ENCODE measurements at regions not wholly inside any gene's neighbourhood (a gene's known extent, or its start where the extent isn't known, plus 50 kb on each side); places are given as distances from the start of the nearest gene placed in this dataset.
"Not testable (repeated sequence)": the region's sequence is repeated elsewhere in the genome, so short reads cannot be mapped to it uniquely, and the experiment has no call there.

DNA sequence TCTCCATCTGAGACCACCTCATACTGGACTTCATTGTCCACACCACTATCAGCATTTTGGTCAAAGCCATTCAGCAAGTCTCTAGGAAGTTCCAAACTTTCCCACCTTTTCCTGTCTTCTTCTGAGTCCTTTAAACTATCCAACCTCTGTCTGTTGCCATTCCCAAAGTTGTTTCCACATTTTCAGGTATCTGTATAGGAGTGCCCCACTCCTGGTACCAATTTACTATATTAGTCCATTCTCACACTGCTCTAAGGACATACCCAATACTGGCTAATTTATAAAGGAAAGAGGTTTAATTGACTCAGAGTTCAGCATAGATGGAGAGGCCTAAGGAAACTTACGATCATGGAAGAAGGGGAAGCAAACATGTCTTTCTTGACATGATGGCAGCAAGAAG lies 292.2 kb upstream of the ATXN7L3B start:
- H3K27ac Mint-ChIP-seq: no peak overlapping the region
- H3K4me1 Mint-ChIP-seq (ENCODE audit: low read depth): no peaks in the 10 kb centered on the region
- no peak overlapping the region for H3K4me3 Mint-ChIP-seq (ENCODE audit: low read depth)
- TF ChIP-seq, protein P1, sequence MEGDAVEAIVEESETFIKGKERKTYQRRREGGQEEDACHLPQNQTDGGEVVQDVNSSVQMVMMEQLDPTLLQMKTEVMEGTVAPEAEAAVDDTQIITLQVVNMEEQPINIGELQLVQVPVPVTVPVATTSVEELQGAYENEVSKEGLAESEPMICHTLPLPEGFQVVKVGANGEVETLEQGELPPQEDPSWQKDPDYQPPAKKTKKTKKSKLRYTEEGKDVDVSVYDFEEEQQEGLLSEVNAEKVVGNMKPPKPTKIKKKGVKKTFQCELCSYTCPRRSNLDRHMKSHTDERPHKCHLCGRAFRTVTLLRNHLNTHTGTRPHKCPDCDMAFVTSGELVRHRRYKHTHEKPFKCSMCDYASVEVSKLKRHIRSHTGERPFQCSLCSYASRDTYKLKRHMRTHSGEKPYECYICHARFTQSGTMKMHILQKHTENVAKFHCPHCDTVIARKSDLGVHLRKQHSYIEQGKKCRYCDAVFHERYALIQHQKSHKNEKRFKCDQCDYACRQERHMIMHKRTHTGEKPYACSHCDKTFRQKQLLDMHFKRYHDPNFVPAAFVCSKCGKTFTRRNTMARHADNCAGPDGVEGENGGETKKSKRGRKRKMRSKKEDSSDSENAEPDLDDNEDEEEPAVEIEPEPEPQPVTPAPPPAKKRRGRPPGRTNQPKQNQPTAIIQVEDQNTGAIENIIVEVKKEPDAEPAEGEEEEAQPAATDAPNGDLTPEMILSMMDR (IDR thresholded peaks at IDR 0.05; ENCODE audit: unreplicated experiment): no peak
- H3K27me3 Mint-ChIP-seq: no peaks in the 10 kb centered on the region
- DNase-seq (ENCODE audit: low spot score, unreplicated experiment): no peak
- H3K9me3 Mint-ChIP-seq (ENCODE audit: low read depth): peaks cover 9% of the 10 kb centered on the region
- no peaks in the 10 kb centered on the region for H3K36me3 Mint-ChIP-seq (ENCODE audit: insufficient read depth)

DNA sequence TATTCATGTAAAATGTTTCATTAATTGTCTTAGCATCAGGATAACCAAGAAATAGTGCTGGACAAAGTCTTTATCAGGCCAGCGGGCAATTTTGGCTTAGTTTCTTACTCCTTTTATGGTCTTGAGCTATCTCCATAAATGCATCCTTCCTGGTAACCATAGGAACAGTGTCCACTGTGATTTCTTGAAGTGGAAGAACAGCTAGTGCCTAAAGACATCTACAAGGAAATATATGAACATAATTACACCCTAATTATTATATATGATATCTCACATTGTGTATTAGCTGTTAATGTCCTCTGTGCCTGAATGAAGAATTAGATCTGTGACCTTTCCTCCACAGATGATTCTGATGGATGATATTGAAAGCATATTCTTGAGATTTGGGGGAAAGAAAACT lies 286.7 kb upstream of the ATXN7L3B start:
- Mint-ChIP-seq H3K36me3 (ENCODE audit: insufficient read depth) (no peaks in the 10 kb centered on the region), H3K27me3 (no peaks in the 10 kb centered on the region), H3K27ac (no peak overlapping the region), H3K9me3 (ENCODE audit: low read depth) (peaks cover 14% of the 10 kb centered on the region), H3K4me1 (ENCODE audit: low read depth) (no peaks in the 10 kb centered on the region), H3K4me3 (ENCODE audit: low read depth) (no peak overlapping the region)
- TF ChIP-seq, protein P1 (IDR thresholded peaks at IDR 0.05; ENCODE audit: unreplicated experiment): no peak
- no peak for DNase-seq (ENCODE audit: low spot score, unreplicated experiment)

DNA sequence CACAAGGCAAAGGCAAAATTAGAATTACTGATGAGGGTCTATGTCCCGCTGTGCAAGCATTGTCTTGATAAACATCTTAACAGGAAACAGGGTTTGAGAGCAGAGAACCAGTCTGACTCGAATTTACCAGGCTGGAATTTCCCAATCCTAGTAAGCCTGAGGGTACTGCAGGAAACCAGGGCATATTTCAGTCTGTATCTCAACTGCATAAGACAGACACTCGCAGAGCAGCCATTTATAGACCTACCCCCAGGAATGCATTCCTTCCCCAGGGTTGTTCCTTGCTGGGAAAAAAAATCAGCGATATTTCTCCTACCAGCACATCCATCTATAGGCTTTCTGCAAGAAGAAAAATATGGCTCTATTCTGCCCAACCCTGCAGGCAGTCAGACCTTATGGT lies 283.8 kb upstream of the ATXN7L3B start:
- H3K27me3 Mint-ChIP-seq; H3K4me3 Mint-ChIP-seq (ENCODE audit: low read depth); H3K36me3 Mint-ChIP-seq (ENCODE audit: insufficient read depth); H3K27ac Mint-ChIP-seq; DNase-seq (ENCODE audit: low spot score, unreplicated experiment); H3K4me1 Mint-ChIP-seq (ENCODE audit: low read depth); H3K9me3 Mint-ChIP-seq (ENCODE audit: low read depth): not testable (repeated sequence)

DNA sequence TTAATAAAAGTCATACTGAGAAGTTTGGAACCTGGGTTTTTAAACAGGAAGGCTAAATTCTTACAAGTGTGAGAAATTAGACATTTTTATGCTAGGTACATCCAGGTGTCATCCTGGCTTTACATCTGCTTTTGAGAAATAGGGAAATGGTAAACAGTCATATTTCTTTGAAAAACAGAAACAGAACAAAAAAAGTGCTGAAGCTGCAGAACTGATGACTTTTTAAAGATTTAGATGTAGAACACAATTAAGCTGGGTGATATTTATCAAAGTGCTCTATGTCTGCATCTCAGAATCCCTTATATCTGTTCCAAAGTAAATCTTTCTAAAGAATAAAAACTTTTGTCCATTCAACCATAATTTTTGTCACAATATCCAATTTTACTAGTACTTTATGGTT lies 282.9 kb upstream of the ATXN7L3B start:
- Mint-ChIP-seq H3K27me3 (no peaks in the 10 kb centered on the region), H3K4me1 (ENCODE audit: low read depth) (no peaks in the 10 kb centered on the region), H3K9me3 (ENCODE audit: low read depth) (peaks cover 9% of the 10 kb centered on the region), H3K27ac (no peak overlapping the region), H3K4me3 (ENCODE audit: low read depth) (no peak overlapping the region), H3K36me3 (ENCODE audit: insufficient read depth) (no peaks in the 10 kb centered on the region)
- DNase-seq (ENCODE audit: low spot score, unreplicated experiment): no peak
- TF ChIP-seq, protein P1 (IDR thresholded peaks at IDR 0.05; ENCODE audit: unreplicated experiment): no peak

DNA sequence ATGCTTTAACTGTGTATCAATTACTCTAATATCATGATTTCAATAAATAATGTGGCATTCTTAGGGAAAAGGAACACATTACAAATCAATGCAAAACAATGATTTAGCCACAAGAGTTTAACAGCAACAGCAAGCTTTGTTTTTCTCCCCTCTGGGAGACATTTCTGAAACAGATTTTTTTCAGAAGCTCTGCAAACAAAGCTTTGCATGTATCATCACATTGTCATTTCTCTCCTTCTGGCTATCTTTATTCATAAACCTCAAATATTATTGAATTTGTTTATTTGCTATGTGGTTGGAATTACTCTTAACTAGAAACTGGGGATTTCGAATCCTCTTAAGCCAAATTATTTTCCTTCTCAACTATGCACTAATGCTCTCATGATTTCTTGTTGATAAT lies 278.4 kb upstream of the ATXN7L3B start:
- TF ChIP-seq, protein P1 (IDR thresholded peaks at IDR 0.05; ENCODE audit: unreplicated experiment): no peak
- H3K27ac Mint-ChIP-seq: no peak overlapping the region
- DNase-seq (ENCODE audit: low spot score, unreplicated experiment): no peak
- peaks cover 6% of the 10 kb centered on the region for H3K9me3 Mint-ChIP-seq (ENCODE audit: low read depth)
- no peak overlapping the region for H3K4me3 Mint-ChIP-seq (ENCODE audit: low read depth)
- H3K27me3 Mint-ChIP-seq: no peaks in the 10 kb centered on the region
- no peaks in the 10 kb centered on the region for H3K4me1 Mint-ChIP-seq (ENCODE audit: low read depth)
- no peaks in the 10 kb centered on the region for H3K36me3 Mint-ChIP-seq (ENCODE audit: insufficient read depth)

DNA sequence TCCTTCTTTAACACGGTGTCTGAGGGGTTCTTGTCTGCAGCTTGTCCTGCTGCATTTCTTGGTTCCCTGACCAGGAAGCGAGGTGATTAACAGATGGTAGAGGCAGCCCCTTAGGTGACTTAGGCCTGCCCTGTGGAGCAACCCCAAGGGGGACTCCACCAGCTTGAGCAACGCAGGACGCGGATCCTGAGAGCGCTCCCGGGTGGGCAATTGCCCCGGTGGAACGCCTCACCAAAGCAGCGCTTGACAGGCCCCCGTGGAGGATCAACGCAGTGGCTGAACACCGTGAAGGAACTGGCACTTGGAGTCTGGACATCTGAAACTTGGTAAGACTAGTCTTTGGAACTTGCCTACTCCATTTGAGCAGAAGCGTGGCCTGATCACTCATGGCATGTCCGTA lies 272.9 kb upstream of the ATXN7L3B start:
- no peak for DNase-seq (ENCODE audit: low spot score, unreplicated experiment)
- Mint-ChIP-seq H3K27me3 (no peaks in the 10 kb centered on the region), H3K36me3 (ENCODE audit: insufficient read depth) (peaks cover 1% of the 10 kb centered on the region), H3K9me3 (ENCODE audit: low read depth) (peaks cover 20% of the 10 kb centered on the region), H3K4me3 (ENCODE audit: low read depth) (no peak overlapping the region), H3K4me1 (ENCODE audit: low read depth) (no peaks in the 10 kb centered on the region), H3K27ac (no peak overlapping the region)
- TF ChIP-seq, protein P1 (IDR thresholded peaks at IDR 0.05; ENCODE audit: unreplicated experiment): no peak

DNA sequence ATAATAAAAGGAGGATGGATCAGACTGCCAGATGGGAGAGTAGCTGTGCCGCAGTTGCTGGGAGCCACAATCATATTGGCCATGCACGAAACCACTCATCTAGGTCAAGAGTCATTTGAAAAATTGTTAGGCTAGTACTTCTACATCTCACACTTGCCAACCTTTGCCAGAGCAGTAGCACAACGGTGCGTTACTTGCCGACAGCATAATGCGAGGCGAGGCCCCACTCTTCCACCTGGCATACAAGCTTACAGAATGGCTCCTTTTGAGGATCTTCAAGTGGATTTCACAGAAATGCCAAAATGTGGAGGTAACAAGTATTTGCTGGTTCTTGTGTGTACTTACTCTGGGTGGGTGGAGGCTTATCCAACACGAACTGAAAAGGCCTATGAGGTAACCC lies 268.3 kb upstream of the ATXN7L3B start:
- H3K27ac Mint-ChIP-seq; H3K27me3 Mint-ChIP-seq; H3K4me1 Mint-ChIP-seq (ENCODE audit: low read depth); H3K4me3 Mint-ChIP-seq (ENCODE audit: low read depth); DNase-seq (ENCODE audit: low spot score, unreplicated experiment); H3K36me3 Mint-ChIP-seq (ENCODE audit: insufficient read depth): not testable (repeated sequence)
- peaks cover 14% of the 10 kb centered on the region for H3K9me3 Mint-ChIP-seq (ENCODE audit: low read depth)

Data from progenitor cell of endocrine pancreas (in vitro differentiated cells).